Esophagus squamous epithelium (tissue), 5 donors: ENCODE measurements at regions not wholly inside any gene's neighbourhood (a gene's known extent, or its start where the extent isn't known, plus 50 kb on each side); places are given as distances from the start of the nearest gene placed in this dataset.

ENCODE experiments used
- DNase-seq: peaks from one replicate; lab custom pipeline; 2025; lab: John Stamatoyannopoulos, UW
- H3K27ac ChIP-seq, 4 donors: fragments of 200-600 bp; sonication (generic); one replicate each; pipeline ENCODE4 v1.5.1; 2016 to 2019; ENCODE audit warnings: mild to moderate bottlenecking in 1 of 4
- H3K27me3 ChIP-seq, 4 donors: fragments of 200-600 bp; sonication (generic); 1 replicate in 3 of 4; 2 replicates in 1 of 4; pipeline versions ENCODE4 v1.5.1 to v1.6.0; 2017 to 2021; ENCODE audit warnings: antibody characterized with exemption in 1 of 4
- H3K36me3 ChIP-seq, 3 donors: fragments of 200-600 bp; sonication (generic); one replicate each; pipeline ENCODE4 v1.5.1; 2016 to 2019
- H3K4me1 ChIP-seq, 3 donors: fragments of 200-600 bp; sonication (generic); one replicate each; pipeline ENCODE4 v1.5.1; 2017 to 2019
- H3K4me3 ChIP-seq, 4 donors: fragments of 200-600 bp; sonication (generic); 1 replicate in 3 of 4; 2 replicates in 1 of 4; pipeline ENCODE4 v1.5.1; 2016 to 2019; ENCODE audit warnings: mild to moderate bottlenecking in 2 of 4, moderate library complexity in 1 of 4
- H3K9me3 ChIP-seq, 3 donors: fragments of 200-600 bp; sonication (generic); one replicate each; pipeline ENCODE4 v1.5.1; 2016 to 2019
- CTCF ChIP-seq, 6 experiments: fragments of 450-650 bp in 4 of 6; fragments of 200-600 bp in 2 of 6; sonication (generic) in 2 of 6; IDR thresholded peaks; one replicate each; pipeline ENCODE4 v1.5.1; 2016 to 2019; ENCODE audit warnings: antibody characterized with exemption in 6 of 6, mild to moderate bottlenecking in 4 of 6, moderate library complexity in 4 of 6
- POLR2A ChIP-seq, 4 donors: fragments of 450-650 bp; IDR thresholded peaks; one replicate each; pipeline ENCODE4 v1.6.1; 2017; ENCODE audit warnings: antibody characterized with exemption in 4 of 4, mild to moderate bottlenecking in 4 of 4, moderate library complexity in 3 of 4
- WGBS, 2 donors: methylation state at CpG; one replicate each; pipeline ENCODE4 v1.1.5; 2018; 5-methylcytosine and 5-hydroxymethylcytosine counted together
- intact Hi-C: fragments of 100-400 bp; cut with DNase I; formaldehyde crosslinking; loops from one replicate; pipeline ENCODE4 v1.15.0; 2022
- donor health status: DM: yes; HTN: yes; CAD: no.

GRCh38 chr5:68714810-68715209 is 379.0 kb upstream of the SLC30A5 start:
- TF ChIP-seq POLR2A (IDR thresholded peaks at IDR 0.05) = no peak
- TF ChIP-seq CTCF (IDR thresholded peaks at IDR 0.05) = no peak
- H3K36me3 ChIP-seq = no peaks in the 10 kb centered on the region
- H3K4me3 ChIP-seq = no peak overlapping the region
- intact Hi-C loops = no loop called here
- H3K9me3 ChIP-seq = no peaks in the 10 kb centered on the region
- H3K27me3 ChIP-seq = no peaks in the 10 kb centered on the region
- WGBS, 2 donors = 76 to 79% methylated on average over 6 of the region's 6 CpGs
- no peak overlapping the region for H3K27ac ChIP-seq
- peaks cover 0 to 4% (median 0%) of the 10 kb centered on the region in 3 donors for H3K4me1 ChIP-seq
- no peak for DNase-seq

- no peaks in the 10 kb centered on the region for H3K4me1 ChIP-seq
- 72 to 75% methylated on average over 6 of the region's 6 CpGs for WGBS, 2 donors
- no peaks in the 10 kb centered on the region for H3K27me3 ChIP-seq
- intact Hi-C loops = no loop called here
- H3K9me3 ChIP-seq = no peaks in the 10 kb centered on the region
- TF ChIP-seq POLR2A (IDR thresholded peaks at IDR 0.05) (no peak), CTCF (IDR thresholded peaks at IDR 0.05) (no peak)
- H3K4me3 ChIP-seq = no peak overlapping the region
- H3K27ac ChIP-seq = no peak overlapping the region
- no peak for DNase-seq
- no peaks in the 10 kb centered on the region for H3K36me3 ChIP-seq
Observed at GRCh38 chr5:68720884-68721610, 372.8 kb upstream of the SLC30A5 start.

GRCh38 chr5:68722357-68722756 is 371.5 kb upstream of the SLC30A5 start:
- Histone ChIP-seq H3K4me3 (no peak overlapping the region), H3K9me3 (no peaks in the 10 kb centered on the region), H3K4me1 (no peaks in the 10 kb centered on the region), H3K27me3 (no peaks in the 10 kb centered on the region), H3K27ac (no peak overlapping the region), H3K36me3 (no peaks in the 10 kb centered on the region)
- intact Hi-C loops = no loop called here
- no peak for TF ChIP-seq POLR2A (IDR thresholded peaks at IDR 0.05)
- no peak for TF ChIP-seq CTCF (IDR thresholded peaks at IDR 0.05)
- no peak for DNase-seq
- 96 to 99% methylated on average over 7 of the region's 7 CpGs for WGBS, 2 donors

- no peak for TF ChIP-seq POLR2A (IDR thresholded peaks at IDR 0.05)
- no peak for TF ChIP-seq CTCF (IDR thresholded peaks at IDR 0.05)
- no peaks in the 10 kb centered on the region for H3K27me3 ChIP-seq
- peaks cover 0 to 11% (median 4%) of the 10 kb centered on the region in 3 donors for H3K4me1 ChIP-seq
- H3K27ac ChIP-seq = no peak overlapping the region
- H3K9me3 ChIP-seq = no peaks in the 10 kb centered on the region
- H3K4me3 ChIP-seq = no peak overlapping the region
- no peaks in the 10 kb centered on the region for H3K36me3 ChIP-seq
- 72 to 73% methylated on average over 7 of the region's 7 CpGs for WGBS, 2 donors
- DNase-seq = no peak
- intact Hi-C loops = no loop called here
Observed at GRCh38 chr5:68725905-68726683, 367.7 kb upstream of the SLC30A5 start.

GRCh38 chr5:68727931-68728330 is 365.9 kb upstream of the SLC30A5 start:
- no peak overlapping the region for H3K27ac ChIP-seq
- no peaks in the 10 kb centered on the region for H3K9me3 ChIP-seq
- intact Hi-C loops = no loop called here
- H3K4me1 ChIP-seq = peaks cover 0 to 12% (median 4%) of the 10 kb centered on the region in 3 donors
- WGBS, 2 donors = 79 to 90% methylated on average over 2 of the region's 2 CpGs
- H3K27me3 ChIP-seq = no peaks in the 10 kb centered on the region
- H3K36me3 ChIP-seq = no peaks in the 10 kb centered on the region
- DNase-seq = no peak
- no peak for TF ChIP-seq CTCF (IDR thresholded peaks at IDR 0.05)
- TF ChIP-seq POLR2A (IDR thresholded peaks at IDR 0.05) = no peak
- no peak overlapping the region for H3K4me3 ChIP-seq
